ENCODE measurements at regions not wholly inside any gene's neighbourhood (a gene's known extent, or its start where the extent isn't known, plus 50 kb on each side); places are given as distances from the start of the nearest gene placed in this dataset.
A peak's percentile ranks its signal among the peaks of the same experiment; 100 is the strongest.
"Not testable (repeated sequence)": the region's sequence is repeated elsewhere in the genome, so short reads cannot be mapped to it uniquely, and the experiment has no call there.

GRCh38 chr15:56568466-56569167 lies 103.7 kb upstream of the MNS1 start:
- no peak for DNase-seq

- DNase-seq, result no peak
Measured at GRCh38 chr15:56557415-56557814, 92.5 kb upstream of the MNS1 start.

- DNase-seq, result no peak
Measured at GRCh38 chr15:56553486-56553885, 88.5 kb upstream of the MNS1 start.

- DNase-seq, result no peak
Measured at GRCh38 chr15:56552659-56553058, 87.7 kb upstream of the MNS1 start.

- not testable (repeated sequence) for DNase-seq
Measured at GRCh38 chr15:56540570-56540969, 75.6 kb upstream of the MNS1 start.

GRCh38 chr15:56540157-56540556 lies 75.2 kb upstream of the MNS1 start:
- DNase-seq, result not testable (repeated sequence)

- DNase-seq, result no peak
Measured at GRCh38 chr15:56538901-56539545, 74.1 kb upstream of the MNS1 start.

GRCh38 chr15:56537881-56538280 lies 72.9 kb upstream of the MNS1 start:
- DNase-seq, result peak; percentile 79

GRCh38 chr15:56534728-56535127 lies 69.8 kb upstream of the MNS1 start:
- DNase-seq, result no peak

- DNase-seq, result no peak
Measured at GRCh38 chr15:56533731-56534403, 68.9 kb upstream of the MNS1 start.

GRCh38 chr15:56532721-56533460 lies 68.0 kb upstream of the MNS1 start:
- peak; percentile 48 for DNase-seq

- no peak for DNase-seq
Measured at GRCh38 chr15:56530157-56530556, 65.2 kb upstream of the MNS1 start.

- no peak for DNase-seq
Measured at GRCh38 chr15:56528136-56528535, 63.2 kb upstream of the MNS1 start.

- DNase-seq, result no peak
Measured at GRCh38 chr15:56524915-56525314, 60.0 kb upstream of the MNS1 start.

GRCh38 chr15:56523521-56523920 lies 58.6 kb upstream of the MNS1 start:
- DNase-seq, result no peak

GRCh38 chr15:56519000-56519399 lies 54.1 kb upstream of the MNS1 start:
- no peak for DNase-seq

Measured in femur (tissue), 1 donor.